ENCODE measurements at regions not wholly inside any gene's neighbourhood (a gene's known extent, or its start where the extent isn't known, plus 50 kb on each side); places are given as distances from the start of the nearest gene placed in this dataset.

- TF ChIP-seq EZH2 (optimal IDR thresholded peaks at IDR 0.05; ENCODE audit: low read depth, low read length) (no peak), CTCF (IDR thresholded peaks at IDR 0.05; ENCODE audit: low read length) (no peak)
These were observed 103.4 kb upstream of the MAOA start for GRCh38 chrX:43552703-43553102.
